K562 (cell line): ENCODE measurements at regions not wholly inside any gene's neighbourhood (a gene's known extent, or its start where the extent isn't known, plus 50 kb on each side); places are given as distances from the start of the nearest gene placed in this dataset.

Experiments used
- OTX1 ChIP-seq: fragments of 450-650 bp; formaldehyde crosslinking; IDR thresholded peaks from 2 replicates; pipeline ENCODE4 v1.4.0; 2022; ENCODE audit warnings: mild to moderate bottlenecking
- SLC30A9 ChIP-seq: fragments of 250-450 bp; sonication (Bioruptor Pico); IDR thresholded peaks from 2 replicates; pipeline ENCODE4 v1.8.0; 2022; ENCODE audit warnings: mild to moderate bottlenecking, moderate library complexity
- TF ChIP-seq, protein P1 (sequence below): fragments of 450-650 bp; IDR thresholded peaks from 2 replicates; pipeline ENCODE4 v1.6.1; 2016; ENCODE audit warnings: mild to moderate bottlenecking, moderate library complexity

DNA sequence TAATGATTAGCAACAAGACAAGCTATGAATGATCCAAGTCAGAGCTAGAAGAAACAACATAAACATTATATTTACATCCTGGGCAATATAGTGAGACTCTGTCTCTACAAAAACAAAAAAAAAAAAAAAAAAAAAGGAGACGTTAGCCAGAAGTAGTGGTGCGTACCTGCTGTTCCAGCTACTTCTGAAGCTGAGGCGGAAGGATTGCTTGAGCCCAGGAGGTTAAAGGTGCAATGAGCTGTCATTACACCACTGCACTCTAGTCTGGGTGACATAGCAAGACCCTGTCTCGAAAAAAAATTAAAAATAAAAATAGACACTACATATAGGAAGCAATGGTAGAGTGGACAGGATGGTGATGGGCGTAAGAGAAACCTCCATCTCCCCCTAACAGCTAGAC lies 144.6 kb upstream of the VCX3A start (continued):
- TF ChIP-seq, protein P1, sequence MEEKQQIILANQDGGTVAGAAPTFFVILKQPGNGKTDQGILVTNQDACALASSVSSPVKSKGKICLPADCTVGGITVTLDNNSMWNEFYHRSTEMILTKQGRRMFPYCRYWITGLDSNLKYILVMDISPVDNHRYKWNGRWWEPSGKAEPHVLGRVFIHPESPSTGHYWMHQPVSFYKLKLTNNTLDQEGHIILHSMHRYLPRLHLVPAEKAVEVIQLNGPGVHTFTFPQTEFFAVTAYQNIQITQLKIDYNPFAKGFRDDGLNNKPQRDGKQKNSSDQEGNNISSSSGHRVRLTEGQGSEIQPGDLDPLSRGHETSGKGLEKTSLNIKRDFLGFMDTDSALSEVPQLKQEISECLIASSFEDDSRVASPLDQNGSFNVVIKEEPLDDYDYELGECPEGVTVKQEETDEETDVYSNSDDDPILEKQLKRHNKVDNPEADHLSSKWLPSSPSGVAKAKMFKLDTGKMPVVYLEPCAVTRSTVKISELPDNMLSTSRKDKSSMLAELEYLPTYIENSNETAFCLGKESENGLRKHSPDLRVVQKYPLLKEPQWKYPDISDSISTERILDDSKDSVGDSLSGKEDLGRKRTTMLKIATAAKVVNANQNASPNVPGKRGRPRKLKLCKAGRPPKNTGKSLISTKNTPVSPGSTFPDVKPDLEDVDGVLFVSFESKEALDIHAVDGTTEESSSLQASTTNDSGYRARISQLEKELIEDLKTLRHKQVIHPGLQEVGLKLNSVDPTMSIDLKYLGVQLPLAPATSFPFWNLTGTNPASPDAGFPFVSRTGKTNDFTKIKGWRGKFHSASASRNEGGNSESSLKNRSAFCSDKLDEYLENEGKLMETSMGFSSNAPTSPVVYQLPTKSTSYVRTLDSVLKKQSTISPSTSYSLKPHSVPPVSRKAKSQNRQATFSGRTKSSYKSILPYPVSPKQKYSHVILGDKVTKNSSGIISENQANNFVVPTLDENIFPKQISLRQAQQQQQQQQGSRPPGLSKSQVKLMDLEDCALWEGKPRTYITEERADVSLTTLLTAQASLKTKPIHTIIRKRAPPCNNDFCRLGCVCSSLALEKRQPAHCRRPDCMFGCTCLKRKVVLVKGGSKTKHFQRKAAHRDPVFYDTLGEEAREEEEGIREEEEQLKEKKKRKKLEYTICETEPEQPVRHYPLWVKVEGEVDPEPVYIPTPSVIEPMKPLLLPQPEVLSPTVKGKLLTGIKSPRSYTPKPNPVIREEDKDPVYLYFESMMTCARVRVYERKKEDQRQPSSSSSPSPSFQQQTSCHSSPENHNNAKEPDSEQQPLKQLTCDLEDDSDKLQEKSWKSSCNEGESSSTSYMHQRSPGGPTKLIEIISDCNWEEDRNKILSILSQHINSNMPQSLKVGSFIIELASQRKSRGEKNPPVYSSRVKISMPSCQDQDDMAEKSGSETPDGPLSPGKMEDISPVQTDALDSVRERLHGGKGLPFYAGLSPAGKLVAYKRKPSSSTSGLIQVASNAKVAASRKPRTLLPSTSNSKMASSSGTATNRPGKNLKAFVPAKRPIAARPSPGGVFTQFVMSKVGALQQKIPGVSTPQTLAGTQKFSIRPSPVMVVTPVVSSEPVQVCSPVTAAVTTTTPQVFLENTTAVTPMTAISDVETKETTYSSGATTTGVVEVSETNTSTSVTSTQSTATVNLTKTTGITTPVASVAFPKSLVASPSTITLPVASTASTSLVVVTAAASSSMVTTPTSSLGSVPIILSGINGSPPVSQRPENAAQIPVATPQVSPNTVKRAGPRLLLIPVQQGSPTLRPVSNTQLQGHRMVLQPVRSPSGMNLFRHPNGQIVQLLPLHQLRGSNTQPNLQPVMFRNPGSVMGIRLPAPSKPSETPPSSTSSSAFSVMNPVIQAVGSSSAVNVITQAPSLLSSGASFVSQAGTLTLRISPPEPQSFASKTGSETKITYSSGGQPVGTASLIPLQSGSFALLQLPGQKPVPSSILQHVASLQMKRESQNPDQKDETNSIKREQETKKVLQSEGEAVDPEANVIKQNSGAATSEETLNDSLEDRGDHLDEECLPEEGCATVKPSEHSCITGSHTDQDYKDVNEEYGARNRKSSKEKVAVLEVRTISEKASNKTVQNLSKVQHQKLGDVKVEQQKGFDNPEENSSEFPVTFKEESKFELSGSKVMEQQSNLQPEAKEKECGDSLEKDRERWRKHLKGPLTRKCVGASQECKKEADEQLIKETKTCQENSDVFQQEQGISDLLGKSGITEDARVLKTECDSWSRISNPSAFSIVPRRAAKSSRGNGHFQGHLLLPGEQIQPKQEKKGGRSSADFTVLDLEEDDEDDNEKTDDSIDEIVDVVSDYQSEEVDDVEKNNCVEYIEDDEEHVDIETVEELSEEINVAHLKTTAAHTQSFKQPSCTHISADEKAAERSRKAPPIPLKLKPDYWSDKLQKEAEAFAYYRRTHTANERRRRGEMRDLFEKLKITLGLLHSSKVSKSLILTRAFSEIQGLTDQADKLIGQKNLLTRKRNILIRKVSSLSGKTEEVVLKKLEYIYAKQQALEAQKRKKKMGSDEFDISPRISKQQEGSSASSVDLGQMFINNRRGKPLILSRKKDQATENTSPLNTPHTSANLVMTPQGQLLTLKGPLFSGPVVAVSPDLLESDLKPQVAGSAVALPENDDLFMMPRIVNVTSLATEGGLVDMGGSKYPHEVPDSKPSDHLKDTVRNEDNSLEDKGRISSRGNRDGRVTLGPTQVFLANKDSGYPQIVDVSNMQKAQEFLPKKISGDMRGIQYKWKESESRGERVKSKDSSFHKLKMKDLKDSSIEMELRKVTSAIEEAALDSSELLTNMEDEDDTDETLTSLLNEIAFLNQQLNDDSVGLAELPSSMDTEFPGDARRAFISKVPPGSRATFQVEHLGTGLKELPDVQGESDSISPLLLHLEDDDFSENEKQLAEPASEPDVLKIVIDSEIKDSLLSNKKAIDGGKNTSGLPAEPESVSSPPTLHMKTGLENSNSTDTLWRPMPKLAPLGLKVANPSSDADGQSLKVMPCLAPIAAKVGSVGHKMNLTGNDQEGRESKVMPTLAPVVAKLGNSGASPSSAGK = no peak
- TF ChIP-seq OTX1 (CRISPR knock-in tag) = no peak
- TF ChIP-seq SLC30A9 (CRISPR knock-in tag) = no peak
